HG02981 (cell line): ENCODE measurements at regions not wholly inside any gene's neighbourhood (a gene's known extent, or its start where the extent isn't known, plus 50 kb on each side); places are given as distances from the start of the nearest gene placed in this dataset.

ENCODE experiments used
- ATAC-seq: cut with Tn5 transposase; IDR thresholded peaks from one replicate; pipeline ENCODE4 v1.9.1; 2021; ENCODE audit warnings: mild to moderate bottlenecking, moderate library complexity; ENCODE audit not compliant: unreplicated experiment

GRCh38 chr18:41553716-41554115 is 401.3 kb upstream of the PIK3C3 start:
- ATAC-seq, result no peak

GRCh38 chr18:41548521-41549260 is 406.3 kb upstream of the PIK3C3 start:
- no peak for ATAC-seq

- no peak for ATAC-seq
Measured at GRCh38 chr18:41545091-41545888, 409.7 kb upstream of the PIK3C3 start.

GRCh38 chr18:41543815-41544214 is 411.2 kb upstream of the PIK3C3 start:
- no peak for ATAC-seq

GRCh38 chr18:41540237-41540871 is 414.7 kb upstream of the PIK3C3 start:
- ATAC-seq, result no peak

- ATAC-seq, result no peak
Measured at GRCh38 chr18:41538751-41539150, 416.3 kb upstream of the PIK3C3 start.

- no peak for ATAC-seq
Measured at GRCh38 chr18:41537666-41538065, 417.4 kb upstream of the PIK3C3 start.

- no peak for ATAC-seq
Measured at GRCh38 chr18:41532344-41533086, 422.5 kb upstream of the PIK3C3 start.

GRCh38 chr18:41530970-41531369 is 424.1 kb upstream of the PIK3C3 start:
- ATAC-seq, result no peak

- no peak for ATAC-seq
Measured at GRCh38 chr18:41529093-41529492, 425.9 kb upstream of the PIK3C3 start.

GRCh38 chr18:41526054-41526453 is 429.0 kb upstream of the PIK3C3 start:
- ATAC-seq, result no peak

- no peak for ATAC-seq
Measured at GRCh38 chr18:41524674-41525470, 430.2 kb upstream of the PIK3C3 start.

GRCh38 chr18:41517142-41517541 is 437.9 kb upstream of the PIK3C3 start:
- no peak for ATAC-seq

GRCh38 chr18:41513438-41513837 is 441.6 kb upstream of the PIK3C3 start:
- ATAC-seq, result no peak

GRCh38 chr18:41504316-41504715 is 450.7 kb upstream of the PIK3C3 start:
- no peak for ATAC-seq

GRCh38 chr18:41501848-41502247 is 453.2 kb upstream of the PIK3C3 start:
- ATAC-seq, result no peak

- ATAC-seq, result no peak
Measured at GRCh38 chr18:41499345-41499744, 455.7 kb upstream of the PIK3C3 start.

- ATAC-seq, result no peak
Measured at GRCh38 chr18:41490861-41491260, 464.2 kb upstream of the PIK3C3 start.

GRCh38 chr18:41486575-41486974 is 468.5 kb upstream of the PIK3C3 start:
- ATAC-seq, result no peak

GRCh38 chr18:41484069-41484468 is 471.0 kb upstream of the PIK3C3 start:
- ATAC-seq, result no peak
